HUDEP-2 (cell line): ENCODE measurements at regions not wholly inside any gene's neighbourhood (a gene's known extent, or its start where the extent isn't known, plus 50 kb on each side); places are given as distances from the start of the nearest gene placed in this dataset.

Experiments
- DNase-seq, 76 experiments: peaks; one replicate each; lab custom pipeline; 2025; ENCODE audit not compliant: unreplicated experiment in 76 of 76; lab: John Stamatoyannopoulos, UW

DNA sequence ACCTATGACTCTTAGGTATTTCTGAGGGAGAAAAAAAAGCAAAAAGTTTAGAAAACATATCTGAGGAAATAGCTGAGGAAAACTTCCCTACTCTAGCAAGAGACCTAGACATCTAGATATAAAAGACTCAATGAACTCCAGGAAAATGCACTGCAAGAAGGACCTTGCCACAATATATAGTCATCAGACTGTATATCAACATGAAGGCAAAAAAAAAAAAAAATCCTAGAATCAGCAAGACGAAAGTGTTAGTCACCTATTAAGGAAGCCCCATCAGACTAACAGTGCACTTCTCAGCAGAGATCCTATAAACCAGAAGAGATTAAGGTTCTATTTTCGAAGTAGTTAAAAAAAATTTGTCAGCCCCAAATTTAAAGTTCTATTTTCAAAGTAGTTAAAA, 166.2 kb downstream of the TMEM38B start:
- DNase-seq: no peak

DNA sequence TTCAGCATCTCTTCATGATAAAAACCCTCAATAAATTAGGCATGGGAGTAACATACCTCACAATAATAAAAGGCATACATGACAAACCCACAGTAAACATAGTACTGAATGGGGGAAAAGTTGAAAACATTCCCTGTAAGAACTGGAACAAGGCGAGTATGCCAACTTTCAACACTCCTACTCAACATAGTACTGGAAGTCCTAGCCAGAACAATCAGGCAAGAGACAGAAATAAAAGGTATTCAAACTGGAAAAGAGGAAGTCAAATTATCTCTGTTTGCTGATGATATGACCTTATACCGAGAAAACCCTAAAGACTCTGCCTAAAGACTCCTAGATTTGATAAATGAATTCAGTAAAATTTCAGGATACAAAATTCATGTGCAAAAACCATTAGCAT, 167.6 kb downstream of the TMEM38B start:
- no peak for DNase-seq

DNA sequence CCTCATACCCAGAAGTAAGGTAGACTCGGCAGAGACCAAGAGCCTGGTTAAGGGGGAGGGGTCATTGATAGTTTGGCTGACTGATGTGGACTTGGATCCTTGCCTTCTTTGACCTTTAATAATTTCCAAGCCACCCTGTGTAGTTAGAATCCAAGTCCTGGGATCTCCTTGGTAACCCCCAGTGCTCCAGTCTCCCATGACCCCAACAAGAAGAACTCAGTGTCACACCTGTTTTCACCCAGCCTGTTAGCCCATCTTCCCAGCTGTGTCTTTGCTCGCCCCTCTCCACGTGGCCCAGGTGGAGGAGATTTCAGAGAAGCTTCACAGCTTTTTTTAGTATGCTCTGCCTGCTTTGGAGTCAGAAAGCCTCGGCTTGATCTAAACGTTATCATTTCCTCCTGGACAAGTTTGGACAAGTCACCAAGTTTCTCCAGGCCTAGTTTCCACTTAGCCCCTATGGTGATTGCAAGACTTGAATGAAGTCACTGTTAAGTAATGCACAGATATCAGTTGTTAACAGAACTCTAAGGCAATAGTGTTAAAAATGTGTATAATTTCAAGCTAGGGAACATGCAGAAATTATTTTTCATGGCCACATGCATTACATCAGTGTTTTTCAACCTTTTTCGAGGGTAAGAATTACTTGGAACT, 170.0 kb downstream of the TMEM38B start:
- DNase-seq: no peak

DNA sequence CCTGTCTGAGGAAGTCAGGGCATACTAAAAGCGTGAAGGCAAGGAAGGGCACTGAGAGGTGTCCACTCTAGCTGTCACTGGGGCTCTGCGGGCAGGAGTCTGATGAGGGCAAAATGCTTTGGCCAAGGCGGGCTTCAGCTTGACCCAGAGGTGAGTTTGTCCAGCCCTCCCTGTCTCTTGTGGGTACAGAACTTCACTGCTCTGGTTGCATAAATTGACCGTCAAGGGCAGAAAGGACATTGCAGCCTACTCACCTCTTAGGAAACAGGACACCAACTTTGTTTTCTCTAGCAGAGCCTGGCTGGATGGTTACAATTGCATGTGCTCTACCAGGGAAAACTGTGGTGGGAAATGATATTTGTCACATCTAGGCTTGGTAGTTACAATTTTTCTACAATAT, 170.9 kb downstream of the TMEM38B start:
- no peak for DNase-seq

DNA sequence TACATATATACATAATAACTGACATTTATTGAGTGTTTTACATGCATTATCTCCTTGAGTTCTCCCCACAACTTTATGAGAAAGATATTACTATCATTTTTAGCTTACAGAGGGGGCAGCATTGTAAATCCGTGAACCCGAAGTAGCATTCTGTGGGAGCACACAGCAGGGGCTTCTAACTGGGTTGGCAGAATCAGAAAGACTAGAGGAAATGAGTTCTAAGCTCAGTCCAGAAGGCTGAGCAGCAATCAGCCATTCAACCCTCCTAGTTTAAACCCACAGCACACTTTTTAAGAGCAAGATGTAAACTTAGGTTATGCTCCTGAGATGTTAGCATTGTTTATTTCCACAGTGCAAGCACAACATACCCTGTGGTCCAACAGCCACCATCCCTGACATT, 177.2 kb downstream of the TMEM38B start:
- DNase-seq: no peak

DNA sequence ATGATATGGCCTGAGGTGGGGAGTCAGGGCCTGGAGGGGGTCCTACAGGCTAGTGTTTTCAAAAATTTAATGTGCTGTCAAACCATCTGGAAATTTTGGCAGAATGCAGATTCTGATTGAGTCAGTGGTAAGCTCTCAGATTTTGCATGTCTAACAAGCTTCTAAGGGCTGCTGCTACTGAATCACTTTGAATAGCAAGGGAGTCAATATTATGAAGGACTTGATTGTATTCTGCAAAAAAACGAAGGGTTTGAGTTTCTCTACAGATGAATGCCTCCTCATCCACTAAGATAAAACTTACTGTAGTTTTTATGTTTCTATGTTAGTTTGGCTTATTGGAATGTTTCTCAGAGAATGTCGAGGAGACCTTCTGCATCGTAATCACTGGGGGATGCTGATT, 179.5 kb downstream of the TMEM38B start:
- no peak for DNase-seq

DNA sequence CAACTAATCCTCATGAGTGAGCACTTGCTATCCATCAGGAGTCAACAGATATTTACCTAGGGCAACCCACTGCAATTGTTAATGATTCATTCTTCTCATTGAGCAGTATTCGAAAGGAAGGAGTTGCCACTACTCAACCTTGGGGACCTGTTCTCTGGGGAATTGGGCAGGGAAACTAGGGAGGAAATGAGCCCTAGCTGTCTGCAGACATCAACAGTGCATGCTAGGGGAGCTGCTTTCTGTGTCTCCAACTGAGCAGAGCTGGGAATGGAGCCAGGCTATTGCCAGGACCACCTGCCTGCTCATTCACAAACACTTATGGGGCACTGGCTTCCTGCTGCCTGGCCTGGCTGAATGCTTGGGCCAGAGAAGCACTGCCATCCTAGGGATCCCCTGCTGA, 183.4 kb downstream of the TMEM38B start:
- DNase-seq: no peak

DNA sequence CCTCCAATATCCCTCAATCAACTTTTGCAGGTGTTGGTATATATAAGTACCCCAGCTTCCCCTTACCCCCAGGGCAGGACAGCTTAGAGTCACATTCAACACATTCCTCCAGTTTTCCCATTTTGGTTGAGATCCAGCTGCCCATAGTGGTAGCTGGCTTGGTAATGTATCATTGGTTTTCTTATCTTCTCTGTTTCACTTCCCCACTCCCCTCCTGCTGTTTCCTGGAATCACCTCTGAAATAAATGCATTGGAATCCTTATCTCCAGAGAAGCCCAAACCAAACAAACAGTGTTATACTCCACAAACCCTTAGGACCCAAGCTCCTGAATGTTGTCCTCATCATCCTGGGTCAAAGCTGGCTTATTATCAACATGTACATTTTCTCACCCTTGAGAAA, 184.8 kb downstream of the TMEM38B start:
- no peak for DNase-seq

DNA sequence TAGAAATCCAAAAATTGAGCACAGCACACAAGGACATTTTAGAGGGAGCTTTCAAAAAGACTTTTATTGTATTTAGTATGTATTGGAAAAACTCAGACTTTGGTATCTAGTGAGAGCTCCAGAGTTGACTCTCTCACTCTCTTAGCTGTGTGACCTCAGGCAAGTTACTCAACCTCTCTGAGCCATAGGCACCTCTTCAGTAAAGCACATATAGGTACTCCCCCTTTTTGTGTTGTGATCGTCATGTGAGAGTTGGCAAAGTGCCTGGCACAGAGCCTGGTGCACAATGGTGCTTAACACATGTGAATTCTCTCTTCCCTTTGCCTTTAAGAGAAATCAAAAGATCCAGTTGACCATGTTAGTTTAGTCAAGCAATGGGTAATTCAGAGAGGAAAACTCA, 186.2 kb downstream of the TMEM38B start:
- no peak for DNase-seq

DNA sequence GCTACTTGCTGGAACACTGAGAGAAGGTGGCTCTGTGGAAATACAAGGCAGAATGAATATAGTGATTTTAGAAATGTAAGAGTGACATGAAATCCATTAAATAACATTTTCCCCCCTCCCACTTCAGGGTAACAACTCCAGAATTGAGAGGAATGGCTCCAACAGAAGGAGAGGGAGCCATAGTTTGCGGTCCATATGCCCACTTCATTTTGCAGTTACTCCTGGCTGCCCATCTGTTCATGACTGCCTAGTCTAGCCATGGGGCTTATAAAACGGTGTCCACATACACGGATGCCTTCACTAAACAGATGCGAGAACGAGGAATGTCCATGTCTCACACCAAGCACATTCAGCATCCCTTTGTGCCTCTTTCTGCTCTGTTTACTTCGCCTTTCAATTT, 186.7 kb downstream of the TMEM38B start:
- DNase-seq: no peak

DNA sequence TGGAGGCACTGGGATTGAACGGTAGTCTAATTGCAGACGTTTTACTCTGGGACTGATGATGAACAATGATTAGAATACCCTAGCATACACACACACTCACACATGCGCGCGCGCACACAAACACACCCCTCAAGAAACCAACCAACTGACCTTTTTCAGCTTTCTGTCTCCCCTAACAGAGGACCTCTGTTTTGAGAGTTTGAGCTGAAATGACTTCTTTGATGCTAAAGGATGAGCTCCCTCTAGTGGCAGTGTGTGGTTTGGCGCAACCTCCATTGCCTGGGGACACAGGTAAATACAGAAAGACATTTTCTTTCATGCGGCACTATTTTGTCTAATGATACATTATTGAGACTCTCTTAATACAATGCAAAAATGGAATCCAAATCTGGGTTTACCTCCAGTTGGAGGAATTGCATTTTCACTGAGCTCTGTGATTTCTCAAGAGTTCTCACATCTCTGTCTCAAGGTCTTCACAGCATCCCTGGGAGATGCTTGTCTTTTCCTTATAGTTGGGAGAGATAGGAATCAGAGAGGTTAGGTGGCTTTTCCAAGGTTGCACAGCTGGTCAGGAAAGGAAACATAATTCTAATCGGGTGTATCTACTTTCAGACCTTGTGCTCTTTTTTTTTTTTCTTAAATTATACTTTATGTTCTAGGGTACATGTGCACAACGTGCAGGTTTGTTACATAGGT, 187.5 kb downstream of the TMEM38B start:
- peak in 51 of 76 experiments; percentile 1 to 63 (median 23) for DNase-seq

DNA sequence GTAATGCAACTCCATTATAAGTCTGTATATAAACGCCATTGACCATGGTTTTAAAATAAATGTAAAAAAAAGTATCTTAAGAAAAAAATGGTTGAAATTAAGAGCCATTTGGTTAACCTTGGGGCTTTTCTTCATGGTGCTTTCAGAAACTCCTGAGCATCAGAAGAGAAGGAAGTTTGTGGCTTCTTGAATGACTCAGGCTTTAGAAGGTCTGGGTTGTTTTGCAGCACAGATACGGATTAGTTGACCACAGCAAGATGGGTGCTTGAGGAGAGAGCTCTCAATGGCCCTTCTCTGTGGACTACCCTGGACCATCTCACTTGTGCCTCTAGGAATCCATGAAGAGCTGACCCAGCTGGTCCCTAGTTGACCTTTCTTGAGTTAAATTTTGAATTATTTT, 189.5 kb downstream of the TMEM38B start:
- DNase-seq: peak in 1 of 76 experiments; percentile 1

DNA sequence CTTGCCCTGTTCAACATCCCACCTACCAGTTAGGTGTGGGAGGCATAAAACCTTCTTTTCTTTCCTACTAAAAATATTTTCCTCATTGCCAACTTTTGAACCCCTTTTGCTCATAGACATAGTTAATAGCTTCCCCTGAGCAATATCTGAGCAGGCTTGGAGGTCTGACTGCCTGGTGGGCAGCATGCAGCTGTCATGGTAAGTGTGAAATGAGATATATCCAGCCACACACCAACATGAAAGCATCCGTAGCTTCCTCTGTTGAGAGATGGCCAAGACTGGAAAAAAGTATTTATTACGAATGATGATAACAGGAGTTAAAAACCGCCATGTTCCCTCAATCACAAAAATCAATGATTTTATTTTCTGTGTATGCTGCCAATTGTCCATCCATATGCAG, 190.1 kb downstream of the TMEM38B start:
- no peak for DNase-seq

DNA sequence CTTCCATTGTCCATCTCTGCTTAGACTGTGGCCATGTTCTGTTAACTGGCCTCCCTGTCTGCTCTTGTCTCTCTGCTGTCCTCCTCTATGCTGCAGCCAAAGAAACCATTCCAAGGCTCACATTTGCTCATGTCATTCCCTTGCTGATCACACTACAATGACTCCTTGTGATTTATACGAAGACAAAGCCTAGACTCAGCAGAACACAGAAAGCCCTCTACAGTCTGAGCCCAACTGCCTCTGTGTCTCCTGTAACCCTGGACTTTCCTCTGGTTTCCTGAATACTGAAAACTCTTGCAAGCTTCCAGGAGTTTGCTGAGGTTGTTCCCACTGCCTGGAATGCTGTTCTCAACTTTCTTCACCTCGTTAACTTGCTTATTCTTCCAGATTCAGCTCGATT, 191.8 kb downstream of the TMEM38B start:
- no peak for DNase-seq

DNA sequence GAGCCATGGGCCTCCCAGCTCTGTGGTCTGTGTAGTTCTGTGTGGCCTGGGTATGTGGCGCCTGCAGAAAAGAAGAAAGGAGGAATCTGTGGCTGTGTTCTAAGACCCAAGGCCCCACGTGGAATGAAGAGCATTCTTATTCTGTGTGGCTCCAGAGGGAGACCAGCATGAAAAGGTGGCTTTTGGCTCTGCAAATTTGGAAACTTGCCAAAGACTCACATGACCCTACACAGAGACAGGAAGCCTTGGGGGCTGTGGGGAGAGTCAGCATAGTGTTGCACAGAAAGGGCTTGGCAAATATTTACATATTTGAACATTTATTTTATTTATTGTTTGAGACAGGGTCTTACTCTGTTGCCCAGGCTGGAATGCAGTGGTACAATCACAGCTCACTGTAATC, 193.3 kb downstream of the TMEM38B start:
- no peak for DNase-seq

DNA sequence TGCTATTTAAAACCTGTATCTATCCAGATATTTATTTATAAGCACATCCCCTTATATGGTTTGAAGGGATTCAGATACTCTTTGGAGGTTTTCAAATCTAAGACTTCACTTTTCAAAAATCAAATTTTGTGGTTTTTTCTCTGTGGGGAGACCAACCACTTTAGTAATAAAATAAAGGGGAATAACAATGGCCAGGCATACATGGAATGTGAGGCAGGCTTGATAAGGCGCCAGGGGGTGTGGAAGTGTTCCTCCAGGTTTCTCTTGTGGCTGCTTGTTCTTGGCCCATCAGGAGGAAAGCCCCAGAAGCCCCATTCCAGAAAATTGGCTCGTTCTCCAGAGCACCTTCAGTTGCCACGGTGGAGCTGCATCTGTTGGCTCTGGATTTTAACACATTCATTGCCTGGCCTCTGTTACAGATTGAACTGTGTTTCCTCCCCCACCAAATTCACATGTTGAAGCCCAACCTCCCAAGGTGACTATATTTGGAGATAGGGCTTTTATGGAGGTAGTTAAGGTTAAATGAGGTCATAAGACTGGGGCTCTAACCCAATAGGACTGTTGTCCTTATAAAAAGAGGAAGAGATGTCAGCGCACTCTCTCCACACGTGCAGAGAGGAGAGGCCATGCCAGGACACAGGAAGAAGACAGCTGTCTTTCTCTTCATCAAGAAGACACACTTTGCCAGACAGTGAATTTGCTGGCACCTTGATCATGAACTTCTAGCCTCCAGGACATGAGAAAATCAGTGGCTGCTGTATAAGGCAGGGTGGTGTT, 195.9 kb downstream of the TMEM38B start:
- DNase-seq: no peak

DNA sequence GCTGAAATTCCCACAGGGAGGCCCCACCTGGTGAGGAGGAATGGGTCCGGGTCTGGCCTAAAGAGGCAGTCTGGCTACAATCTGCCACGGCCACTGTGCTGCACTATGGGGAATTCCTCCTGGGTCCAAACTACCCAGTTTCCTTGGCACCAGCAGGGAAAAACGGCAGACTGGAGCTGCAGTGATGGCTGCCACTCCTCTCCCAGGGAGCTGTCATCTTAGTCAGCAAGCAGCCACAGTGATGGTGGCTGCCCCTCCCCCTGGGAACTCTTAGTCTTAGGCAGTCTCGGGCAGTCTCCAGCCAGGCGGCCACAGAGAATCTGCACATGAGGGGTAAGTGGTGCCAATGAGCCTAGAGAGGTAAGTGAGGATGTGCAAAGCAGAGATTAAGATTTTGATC, 205.8 kb downstream of the TMEM38B start:
- no peak for DNase-seq

DNA sequence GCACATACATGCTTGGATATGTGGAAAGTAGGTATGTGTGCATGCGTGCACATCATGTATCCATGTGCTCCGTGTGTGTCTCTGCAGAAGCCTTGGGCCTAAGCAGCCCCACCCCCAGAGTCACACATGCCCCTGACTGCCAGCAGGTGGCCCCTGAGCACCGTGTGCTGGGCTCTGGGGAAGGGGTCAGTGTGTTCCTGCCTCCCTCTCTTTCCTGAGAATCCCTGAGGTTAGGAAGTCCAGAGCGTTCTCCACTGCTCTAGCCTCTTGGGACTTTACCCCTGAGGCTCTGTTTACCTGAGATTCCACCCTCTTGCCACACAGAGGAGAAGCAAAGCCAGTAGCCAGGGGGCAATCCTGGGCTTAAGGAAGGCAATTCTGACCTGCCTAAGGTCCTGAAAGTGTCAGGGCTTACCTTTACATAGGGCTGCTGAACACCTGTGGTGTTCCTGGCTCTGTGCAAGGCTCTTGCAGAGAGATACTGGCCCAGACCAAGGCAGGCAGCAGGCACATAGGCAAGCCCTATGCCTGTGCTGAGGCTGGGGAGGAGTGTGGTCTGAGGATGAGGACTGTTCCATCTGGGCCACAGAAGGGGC, 207.3 kb downstream of the TMEM38B start:
- DNase-seq: peak in 3 of 76 experiments; percentile 1 to 6 (median 3)

DNA sequence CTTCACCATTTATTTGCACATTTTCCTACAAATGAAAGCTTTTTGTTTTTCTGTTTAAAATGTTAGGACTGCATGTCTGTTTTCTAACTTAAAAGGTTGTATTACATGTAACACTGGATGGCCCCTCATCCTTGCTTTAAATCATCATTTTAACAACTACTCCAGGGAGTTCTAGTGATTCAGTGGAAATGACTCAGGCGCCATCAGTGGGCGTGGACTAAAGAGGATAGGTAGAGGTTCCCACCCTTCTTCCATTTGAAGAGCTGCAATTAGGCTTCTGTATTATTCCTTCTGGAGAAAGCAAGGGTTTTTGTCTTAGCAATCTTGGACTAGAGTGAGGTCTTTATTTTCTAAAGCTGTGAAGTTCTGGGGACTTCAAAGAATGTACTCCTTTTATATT, 213.7 kb downstream of the TMEM38B start:
- DNase-seq: no peak

DNA sequence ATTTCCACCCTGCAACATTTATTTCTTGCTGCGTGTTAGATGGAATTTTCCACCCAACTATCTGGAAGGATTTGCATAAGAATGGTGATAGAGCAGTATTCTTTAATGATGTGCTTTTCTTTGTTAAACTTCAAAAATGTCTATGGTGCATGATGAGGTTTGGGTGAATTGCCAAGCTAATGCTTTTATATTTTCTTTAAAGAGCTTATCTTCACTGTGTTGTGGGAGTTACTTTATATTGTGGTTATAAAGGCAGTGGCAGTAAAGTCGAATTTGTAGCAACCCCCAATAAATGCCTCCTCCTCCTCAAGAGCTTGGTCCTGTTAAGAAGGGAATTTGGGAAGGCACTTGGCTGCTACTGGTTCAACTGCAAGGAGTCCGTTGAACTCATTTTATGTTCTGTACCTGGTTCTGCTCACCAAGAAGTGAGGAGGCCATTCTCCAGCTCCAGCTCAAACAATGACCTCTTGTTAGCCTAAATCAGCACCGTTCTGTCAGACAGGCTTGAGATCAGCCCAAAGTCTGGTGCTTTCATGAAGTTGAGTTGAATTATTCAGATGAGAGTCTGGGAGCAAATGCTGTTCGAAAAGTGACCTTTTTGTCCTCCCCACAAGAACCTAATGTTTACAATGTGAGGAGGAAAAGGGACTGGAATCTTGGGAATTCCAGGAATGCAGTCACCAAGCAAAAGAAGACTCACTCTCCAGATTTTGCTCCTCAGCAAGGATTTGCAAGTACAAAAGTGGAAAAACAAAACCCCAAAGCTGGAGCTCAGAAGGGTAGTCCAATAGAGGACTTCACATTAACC, 217.0 kb downstream of the TMEM38B start:
- DNase-seq: no peak
